BJ (cell line): ENCODE measurements at regions not wholly inside any gene's neighbourhood (a gene's known extent, or its start where the extent isn't known, plus 50 kb on each side); places are given as distances from the start of the nearest gene placed in this dataset.
"Not testable (repeated sequence)": the region's sequence is repeated elsewhere in the genome, so short reads cannot be mapped to it uniquely, and the experiment has no call there.

Source experiments
- CTCF ChIA-PET: fragments of 350-600 bp; formaldehyde crosslinking; extraction: SDS; loops from one replicate; lab custom pipeline; 2021; ENCODE audit warnings: antibody characterized with exemption, inconsistent platforms; lab: Yijun Ruan, JAX
- POLR2A ChIA-PET: fragments of 300-600 bp; sonication (Branson Sonifier 250); formaldehyde crosslinking; extraction: SDS; loops from one replicate; lab custom pipeline; 2021; ENCODE audit warnings: antibody characterized with exemption; lab: Charles Lee
- DNase-seq: peaks from one replicate; pipeline ENCODE4 v3.0.0-alpha.2; 2011; ENCODE audit warnings: low read depth
- H3K27me3 ChIP-seq: 2 replicates; pipeline ENCODE4 v1.6.0; 2011; ENCODE audit warnings: low read length; ENCODE audit not compliant: control insufficient read depth, insufficient read depth
- H3K36me3 ChIP-seq: 2 replicates; pipeline ENCODE4 v1.5.1; 2011; ENCODE audit warnings: low read length; ENCODE audit not compliant: control insufficient read depth, insufficient read depth
- H3K4me3 ChIP-seq: 2 replicates; pipeline ENCODE4 v1.5.1; 2011; ENCODE audit warnings: low read depth, mild to moderate bottlenecking, control low read depth, low read length
- TF ChIP-seq, protein P1 (sequence below): IDR thresholded peaks from 2 replicates; pipeline ENCODE4 v1.5.1; 2011; ENCODE audit warnings: low read depth, mild to moderate bottlenecking, control low read depth, inconsistent platforms, low read length, moderate library complexity; ENCODE audit not compliant: insufficient read depth

DNA sequence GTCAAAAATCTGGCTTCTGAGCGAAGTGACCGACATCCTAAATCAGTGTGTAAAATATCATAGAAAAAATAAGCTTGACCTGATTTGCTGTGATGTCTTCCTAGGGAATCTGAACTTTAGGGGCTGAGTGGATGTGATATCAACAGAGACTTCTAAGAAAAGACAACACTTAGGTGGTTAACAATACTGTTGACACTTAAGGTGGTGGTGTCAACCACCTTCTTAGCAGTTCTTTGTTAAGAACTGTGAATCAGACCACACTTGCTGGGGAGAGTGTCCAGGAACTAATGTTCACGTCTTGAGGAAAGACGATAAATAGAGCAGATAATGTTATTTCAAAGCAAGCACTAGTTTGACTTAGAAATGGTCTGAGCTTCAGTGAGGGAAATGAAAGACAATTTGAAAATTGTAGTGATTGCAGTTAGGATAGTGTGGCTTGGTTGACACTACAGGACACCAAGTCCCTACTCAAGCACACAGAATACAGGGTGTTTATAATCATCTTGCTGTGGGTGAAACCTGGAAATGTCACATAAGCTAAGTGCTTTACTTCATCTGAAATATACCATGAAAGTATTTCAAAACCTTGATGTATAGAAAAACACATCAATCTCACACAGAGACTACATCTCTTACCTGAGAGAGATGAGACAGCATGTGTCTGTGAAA is 1936.5 kb downstream of the PCDH9 start:
- TF ChIP-seq, protein P1, sequence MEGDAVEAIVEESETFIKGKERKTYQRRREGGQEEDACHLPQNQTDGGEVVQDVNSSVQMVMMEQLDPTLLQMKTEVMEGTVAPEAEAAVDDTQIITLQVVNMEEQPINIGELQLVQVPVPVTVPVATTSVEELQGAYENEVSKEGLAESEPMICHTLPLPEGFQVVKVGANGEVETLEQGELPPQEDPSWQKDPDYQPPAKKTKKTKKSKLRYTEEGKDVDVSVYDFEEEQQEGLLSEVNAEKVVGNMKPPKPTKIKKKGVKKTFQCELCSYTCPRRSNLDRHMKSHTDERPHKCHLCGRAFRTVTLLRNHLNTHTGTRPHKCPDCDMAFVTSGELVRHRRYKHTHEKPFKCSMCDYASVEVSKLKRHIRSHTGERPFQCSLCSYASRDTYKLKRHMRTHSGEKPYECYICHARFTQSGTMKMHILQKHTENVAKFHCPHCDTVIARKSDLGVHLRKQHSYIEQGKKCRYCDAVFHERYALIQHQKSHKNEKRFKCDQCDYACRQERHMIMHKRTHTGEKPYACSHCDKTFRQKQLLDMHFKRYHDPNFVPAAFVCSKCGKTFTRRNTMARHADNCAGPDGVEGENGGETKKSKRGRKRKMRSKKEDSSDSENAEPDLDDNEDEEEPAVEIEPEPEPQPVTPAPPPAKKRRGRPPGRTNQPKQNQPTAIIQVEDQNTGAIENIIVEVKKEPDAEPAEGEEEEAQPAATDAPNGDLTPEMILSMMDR: no peak
- POLR2A ChIA-PET: no interaction called here
- Histone ChIP-seq H3K36me3 (no peaks in the 10 kb centered on the region), H3K4me3 (no peak overlapping the region), H3K27me3 (no peaks in the 10 kb centered on the region)
- CTCF ChIA-PET: interaction anchor here (1.9 kb wide), 1 partner anchor 11 kb away, joined by 4 read pairs; no protein-coding TSS in a partner anchor
- DNase-seq: no peak

DNA sequence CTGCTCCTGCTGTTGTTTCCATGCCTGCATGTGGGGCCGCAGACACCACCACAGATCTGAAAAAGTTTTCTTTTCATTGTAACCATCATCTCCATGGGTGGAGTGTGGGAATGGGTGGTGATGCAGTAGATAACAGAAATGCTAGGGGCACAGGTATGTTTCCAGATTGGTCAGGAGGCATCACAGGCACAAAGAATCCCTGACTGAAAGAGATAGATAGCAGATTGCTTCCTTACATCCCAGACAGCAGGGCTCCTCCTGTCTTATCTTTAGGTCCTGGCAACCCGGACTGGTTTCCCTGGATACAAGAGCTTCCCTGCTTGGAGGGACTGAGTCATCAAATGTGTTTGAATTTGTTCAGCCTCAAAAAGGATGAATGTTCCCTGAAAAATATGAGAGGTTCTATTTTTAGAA is 1937.6 kb downstream of the PCDH9 start:
- POLR2A ChIA-PET: no interaction called here
- no peaks in the 10 kb centered on the region for H3K36me3 ChIP-seq
- TF ChIP-seq, protein P1: 0 out of 2 replicates have a peak, but pooled peaks have one; percentile 10
- DNase-seq: peak; percentile 18
- CTCF ChIA-PET: interaction anchor here (1.9 kb wide), 1 partner anchor 12 kb away, joined by 4 read pairs; no protein-coding TSS in a partner anchor
- no peak overlapping the region for H3K4me3 ChIP-seq
- no peaks in the 10 kb centered on the region for H3K27me3 ChIP-seq

DNA sequence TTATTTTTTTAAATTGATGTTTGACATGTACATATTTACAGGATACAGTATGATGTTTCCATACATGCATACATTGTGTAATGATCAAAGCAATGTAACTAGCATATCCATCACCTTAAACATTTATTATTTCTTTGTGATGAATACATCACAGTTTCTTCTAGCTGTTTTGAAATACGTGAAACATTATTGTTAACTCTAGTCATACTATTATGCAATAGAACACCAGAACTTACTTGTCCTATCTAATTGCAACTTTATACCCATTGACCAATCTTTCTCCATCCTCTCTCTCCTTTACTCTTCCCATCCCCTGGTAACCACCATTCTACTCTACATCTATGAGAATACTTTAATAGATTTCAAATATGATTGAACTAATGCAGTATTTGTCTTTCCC is 1942.7 kb downstream of the PCDH9 start:
- ChIA-PET CTCF (no interaction called here), POLR2A (no interaction called here)
- no peak overlapping the region for H3K4me3 ChIP-seq
- H3K36me3 ChIP-seq: no peaks in the 10 kb centered on the region
- H3K27me3 ChIP-seq: no peaks in the 10 kb centered on the region
- TF ChIP-seq, protein P1: no peak
- DNase-seq: no peak

DNA sequence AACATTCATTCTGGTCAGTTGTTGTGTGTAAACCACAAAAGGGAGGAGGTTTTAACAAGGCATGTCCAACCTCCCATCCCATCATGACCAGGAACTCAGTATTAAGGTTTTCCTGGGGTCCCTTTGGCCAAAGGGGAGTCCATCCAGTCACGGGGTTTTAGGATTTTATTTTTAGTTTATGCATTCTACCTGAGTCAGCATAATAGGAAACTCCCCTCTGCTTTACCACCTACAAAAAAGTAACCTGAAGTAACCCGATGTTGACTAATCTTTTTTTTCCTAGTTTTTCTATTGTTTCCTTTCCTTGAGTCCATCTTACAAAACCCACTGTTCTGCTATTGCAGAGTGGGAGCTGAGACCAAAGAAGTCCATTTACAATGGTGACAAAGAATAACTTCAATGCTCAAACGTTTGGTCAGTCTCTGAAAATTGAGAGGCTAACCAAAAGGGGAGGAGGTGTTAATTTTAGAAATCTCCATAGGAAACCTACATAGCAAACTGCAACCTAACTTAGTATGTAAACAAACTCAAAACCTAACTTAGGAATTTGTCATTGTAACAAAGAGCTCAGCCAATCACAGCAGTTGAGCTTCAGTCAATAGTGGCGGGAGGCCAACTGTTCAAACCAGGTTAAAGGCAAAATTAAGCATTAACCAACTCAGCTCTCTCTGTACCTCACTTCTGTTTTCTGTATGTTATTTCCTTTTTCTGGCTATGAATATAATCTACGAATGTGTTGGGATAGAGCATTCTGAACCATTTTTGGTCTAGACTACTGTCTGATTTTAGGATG is 1954.1 kb downstream of the PCDH9 start:
- no peak for DNase-seq
- ChIA-PET CTCF (interaction anchor here (0.7 kb wide), 1 partner anchor 152 kb away, joined by 3 read pairs; no protein-coding TSS in a partner anchor), POLR2A (no interaction called here)
- Histone ChIP-seq H3K4me3 (no peak overlapping the region), H3K27me3 (no peaks in the 10 kb centered on the region), H3K36me3 (no peaks in the 10 kb centered on the region)
- TF ChIP-seq, protein P1: no peak

DNA sequence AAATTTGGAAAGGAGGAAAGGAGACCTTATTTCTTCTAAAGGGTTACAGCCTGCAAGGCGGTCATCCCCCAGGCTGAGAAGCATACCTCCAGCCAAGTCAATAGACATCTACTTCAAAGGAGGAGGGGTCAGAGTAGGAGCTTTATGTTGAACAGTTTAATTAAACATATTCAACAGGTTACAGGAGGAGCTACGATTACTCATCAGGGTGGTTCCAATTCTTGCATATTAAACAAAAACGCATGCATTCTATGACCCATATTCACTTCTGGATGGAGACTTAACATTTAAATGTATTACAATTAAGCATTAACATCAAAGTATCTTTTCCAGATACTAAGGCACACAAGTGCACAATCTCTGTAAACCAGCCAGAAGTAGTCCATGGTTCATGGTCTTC is 1955.0 kb downstream of the PCDH9 start:
- TF ChIP-seq, protein P1: no peak
- no peaks in the 10 kb centered on the region for H3K27me3 ChIP-seq
- POLR2A ChIA-PET: no interaction called here
- no peak for DNase-seq
- no peaks in the 10 kb centered on the region for H3K36me3 ChIP-seq
- no peak overlapping the region for H3K4me3 ChIP-seq
- CTCF ChIA-PET: interaction anchor here (0.7 kb wide), 1 partner anchor 153 kb away, joined by 3 read pairs; no protein-coding TSS in a partner anchor

DNA sequence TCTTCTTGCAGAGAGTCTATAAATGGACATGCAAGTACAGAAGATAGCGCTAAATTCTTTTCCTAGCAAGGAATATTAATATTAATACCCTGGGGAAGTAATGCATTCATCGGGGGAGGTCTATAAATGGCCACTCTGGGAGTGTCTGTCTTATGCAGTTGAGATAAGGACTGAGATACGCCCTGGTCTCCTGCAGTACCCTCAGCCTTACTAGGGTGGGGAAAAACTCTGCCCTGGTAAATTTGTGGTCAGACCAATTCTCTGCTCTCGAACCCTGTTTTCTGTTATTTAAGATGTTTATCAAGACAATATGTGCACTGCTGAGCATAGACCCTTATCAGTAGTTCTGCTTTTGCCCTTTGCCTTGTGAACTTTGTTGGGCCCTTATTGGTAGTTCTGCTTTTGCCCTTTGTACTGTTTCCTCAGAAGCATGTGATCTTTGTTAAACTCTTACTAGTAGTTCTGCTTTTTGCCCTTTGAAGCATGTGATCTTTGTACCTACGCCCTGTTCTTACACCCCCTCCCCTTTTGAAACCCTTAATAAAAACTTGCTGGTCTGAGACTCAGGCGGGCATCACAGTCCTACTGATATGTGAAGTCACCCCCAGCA is 1956.2 kb downstream of the PCDH9 start:
- POLR2A ChIA-PET, H3K36me3 ChIP-seq, DNase-seq, CTCF ChIA-PET, H3K4me3 ChIP-seq, H3K27me3 ChIP-seq: not testable (repeated sequence)
